ENCODE measurements at regions not wholly inside any gene's neighbourhood (a gene's known extent, or its start where the extent isn't known, plus 50 kb on each side); places are given as distances from the start of the nearest gene placed in this dataset.

GRCh38 chr5:12242950-12243888 is 339.0 kb upstream of the CTNND2 start:
- no peak for TF ChIP-seq CTCF (IDR thresholded peaks at IDR 0.05 in 2 of 3, conservative IDR thresholded peaks at IDR 0.05 in 1 of 3; ENCODE audit: borderline replicate concordance in 1 of 3, insufficient read depth in 1 of 3, low read depth in 2 of 3, low read length in 2 of 3)
- TF ChIP-seq POLR2A (IDR thresholded peaks at IDR 0.05; ENCODE audit: borderline replicate concordance, extremely low read depth, insufficient read depth, insufficient read length) = no peak
- TF ChIP-seq EGR1 (IDR thresholded peaks at IDR 0.05; ENCODE audit: low read depth) = no peak
- TF ChIP-seq EZH2 (IDR thresholded peaks at IDR 0.05) = no peak
- TF ChIP-seq POLR2AphosphoS5 (IDR thresholded peaks at IDR 0.05; ENCODE audit: low read depth, low read length) = no peak
- TF ChIP-seq EZH2phosphoT487 (IDR thresholded peaks at IDR 0.05; ENCODE audit: borderline replicate concordance) = no peak
- TF ChIP-seq RAD21 (IDR thresholded peaks at IDR 0.05; ENCODE audit: low read depth) = no peak
- TF ChIP-seq ZNF274 (IDR thresholded peaks at IDR 0.05; ENCODE audit: low read depth, low read length) = no peak
- no peak for TF ChIP-seq ZFX (IDR thresholded peaks at IDR 0.05)
- TF ChIP-seq MAX (IDR thresholded peaks at IDR 0.05) = no peak

Measured in HCT116 (cell line).